UCSD-AML1 (cell line): ENCODE measurements at regions not wholly inside any gene's neighbourhood (a gene's known extent, or its start where the extent isn't known, plus 50 kb on each side); places are given as distances from the start of the nearest gene placed in this dataset.
"Not testable (repeated sequence)": the region's sequence is repeated elsewhere in the genome, so short reads cannot be mapped to it uniquely, and the experiment has no call there.

Experiments used
- DNase-seq: peaks from one replicate; lab custom pipeline; 2025; ENCODE audit not compliant: unreplicated experiment; lab: John Stamatoyannopoulos, UW

GRCh38 chr13:22945321-22946226 lies 235.2 kb upstream of the SGCG start:
- no peak for DNase-seq

- no peak for DNase-seq
Measured at GRCh38 chr13:22948421-22948820, 232.4 kb upstream of the SGCG start.

DNA sequence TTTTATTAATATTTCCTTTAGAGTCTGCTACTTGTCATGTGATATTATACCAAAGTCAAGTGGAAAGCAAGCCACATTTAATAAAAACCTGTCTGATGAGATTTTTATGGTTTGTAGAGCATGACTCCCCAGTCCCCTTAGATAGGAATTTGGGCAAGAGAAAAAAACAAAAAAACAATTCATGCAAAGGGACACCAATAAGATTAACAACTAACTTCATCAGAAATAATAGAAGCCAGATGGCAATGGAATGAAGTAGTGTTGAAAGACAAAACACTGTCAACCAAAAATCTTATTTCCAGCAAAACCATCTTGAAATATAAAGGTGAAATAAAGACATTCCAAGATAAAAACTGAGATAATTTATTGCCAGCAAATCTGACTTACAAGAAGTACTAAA lies 228.8 kb upstream of the SGCG start:
- DNase-seq = not testable (repeated sequence)

DNA sequence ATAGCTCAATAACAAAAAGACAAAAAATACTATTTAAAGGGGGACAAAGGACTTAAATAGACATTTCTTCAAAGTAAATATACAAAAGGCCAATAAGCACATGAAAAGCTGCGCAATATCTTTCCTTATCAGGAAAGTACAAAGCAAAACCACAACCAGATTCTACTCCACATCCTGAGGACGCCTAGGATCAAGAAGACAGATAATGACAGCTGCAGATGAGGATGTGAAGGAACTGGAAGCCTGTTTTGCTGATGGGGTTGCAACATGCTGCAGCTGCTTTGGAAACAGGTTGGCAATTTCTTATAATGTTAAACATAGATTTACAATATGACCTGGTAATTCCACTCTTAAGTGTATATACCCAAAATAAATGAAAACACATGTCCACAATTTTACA lies 225.6 kb upstream of the SGCG start:
- DNase-seq = not testable (repeated sequence)

DNA sequence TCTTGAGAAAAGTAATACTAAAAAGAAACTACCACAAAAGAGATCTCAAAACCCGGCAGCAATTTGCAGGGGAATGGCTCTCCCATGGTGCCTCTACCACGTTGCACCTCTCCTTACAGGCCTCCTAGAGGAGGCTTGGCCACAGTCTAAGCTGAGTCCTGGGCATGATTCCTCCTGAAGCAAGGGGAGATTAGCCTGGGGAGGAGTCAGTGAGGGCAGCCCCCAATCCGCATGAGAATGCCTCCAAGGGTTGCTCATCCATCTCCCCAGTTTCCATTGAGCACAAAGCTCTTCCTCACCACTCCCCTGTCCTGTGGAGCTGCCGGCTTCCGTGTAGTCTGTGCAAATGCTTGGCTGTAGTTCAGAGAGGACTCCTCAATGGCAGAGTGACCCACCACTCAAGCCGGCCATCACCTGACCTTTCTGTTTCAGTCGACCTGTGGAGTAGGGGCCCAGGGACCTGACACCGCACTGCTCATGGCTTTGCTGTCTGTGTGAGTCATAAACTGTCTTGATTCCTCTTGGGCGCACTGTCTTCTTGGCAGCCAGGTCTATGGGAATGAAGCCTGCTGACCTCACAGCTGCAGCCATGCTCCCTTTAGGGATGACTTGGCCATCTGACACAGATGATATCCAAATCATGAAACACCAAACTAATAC lies 224.2 kb upstream of the SGCG start:
- DNase-seq = not testable (repeated sequence)

GRCh38 chr13:22959859-22960258 lies 220.9 kb upstream of the SGCG start:
- DNase-seq = not testable (repeated sequence)

GRCh38 chr13:22960827-22961226 lies 220.0 kb upstream of the SGCG start:
- DNase-seq = no peak

DNA sequence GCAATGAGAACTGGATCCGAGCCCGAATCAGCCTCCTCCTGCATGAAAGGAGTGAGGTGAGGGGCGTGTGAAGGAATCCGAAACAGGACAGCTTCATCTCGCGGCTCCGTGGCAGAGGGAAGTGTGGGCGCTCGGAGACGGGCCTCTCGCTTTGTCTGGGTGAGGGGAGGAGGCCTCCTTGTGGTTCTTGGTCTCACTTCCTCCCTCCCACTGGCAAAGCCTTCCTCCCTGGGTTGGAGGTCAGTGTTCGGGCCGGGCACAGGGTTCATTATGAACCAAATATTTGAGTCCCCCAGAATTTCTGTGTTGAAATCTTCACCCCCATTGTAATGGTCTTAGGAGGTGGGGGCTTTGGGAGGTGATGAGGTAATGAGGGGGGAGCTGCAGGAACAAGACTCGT lies 219.4 kb upstream of the SGCG start:
- not testable (repeated sequence) for DNase-seq

- DNase-seq = no peak
Measured at GRCh38 chr13:22961835-22962537, 218.8 kb upstream of the SGCG start.

DNA sequence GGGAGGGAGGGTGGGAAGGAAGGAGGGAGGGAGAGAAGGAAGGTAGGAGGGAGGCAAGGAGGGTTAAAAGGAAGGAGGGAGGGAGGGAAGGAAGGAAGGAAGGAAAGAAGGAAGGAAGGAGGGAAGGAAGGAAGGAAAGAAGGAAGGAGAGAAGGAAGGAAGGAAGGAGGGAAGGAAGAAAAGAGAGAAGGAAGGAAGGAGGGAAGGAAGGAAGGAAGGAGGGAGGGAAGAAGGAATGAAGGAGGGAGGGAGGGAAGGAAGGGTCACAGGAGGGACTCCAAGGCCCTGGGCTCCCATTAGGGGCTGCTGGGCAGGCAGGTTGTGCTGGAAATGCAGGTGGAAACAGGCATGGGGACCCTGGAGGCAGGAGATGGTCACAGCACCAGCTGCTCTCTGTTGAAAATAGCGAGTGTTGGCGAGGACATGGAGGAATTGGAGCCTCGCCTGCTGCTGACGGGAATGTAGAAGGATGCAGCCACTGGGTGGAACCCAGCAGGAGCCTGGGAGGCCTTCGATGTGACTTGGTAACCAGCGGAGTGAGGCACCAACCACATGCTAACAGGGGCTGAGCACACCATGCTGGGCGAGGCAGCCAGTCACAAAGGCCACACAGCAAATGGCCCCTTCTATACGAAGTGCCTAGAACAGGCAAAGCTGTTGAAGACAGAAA lies 217.3 kb upstream of the SGCG start:
- DNase-seq = not testable (repeated sequence)

GRCh38 chr13:22964245-22964966 lies 216.4 kb upstream of the SGCG start:
- no peak for DNase-seq

DNA sequence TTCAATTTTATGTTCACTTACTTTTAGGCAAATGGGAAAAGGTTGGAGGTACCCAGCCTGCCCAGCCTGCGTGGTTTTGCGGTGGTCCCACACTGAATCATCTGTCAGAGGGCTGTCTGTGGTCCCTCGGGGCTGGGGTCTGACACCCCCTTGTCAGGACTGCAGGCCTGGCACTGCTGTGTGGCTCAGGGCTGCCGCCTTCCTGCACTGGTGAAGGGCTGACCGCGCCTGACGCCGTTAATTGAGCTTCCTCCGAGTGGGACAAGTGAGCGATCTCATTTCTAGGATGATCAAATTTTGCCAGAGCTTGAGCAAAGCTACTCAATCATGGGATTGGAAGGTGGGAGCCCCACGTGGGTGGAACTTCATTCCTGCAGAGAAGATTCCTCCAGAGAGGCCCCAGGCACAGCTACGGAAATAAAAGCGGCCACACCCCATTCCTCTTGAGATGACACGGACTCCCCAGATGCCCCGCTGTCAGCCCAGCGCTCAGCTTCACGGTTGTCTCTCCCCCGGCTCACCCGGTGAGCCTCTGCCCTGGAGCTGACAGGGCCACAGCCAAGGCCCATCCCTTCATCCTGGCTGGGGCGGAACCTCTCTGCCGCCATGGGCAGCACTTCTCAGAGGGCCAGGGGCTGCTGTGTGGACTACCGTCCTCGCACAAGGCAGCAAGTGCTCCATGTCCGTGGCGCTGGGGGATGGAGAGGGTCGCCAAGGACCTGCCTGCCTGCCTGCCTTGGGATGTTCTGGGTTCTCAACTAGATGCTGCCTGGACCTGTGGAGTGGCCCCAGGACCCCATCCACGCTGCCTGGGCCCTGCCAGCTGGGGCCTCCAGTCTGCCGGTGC lies 215.5 kb upstream of the SGCG start:
- not testable (repeated sequence) for DNase-seq

DNA sequence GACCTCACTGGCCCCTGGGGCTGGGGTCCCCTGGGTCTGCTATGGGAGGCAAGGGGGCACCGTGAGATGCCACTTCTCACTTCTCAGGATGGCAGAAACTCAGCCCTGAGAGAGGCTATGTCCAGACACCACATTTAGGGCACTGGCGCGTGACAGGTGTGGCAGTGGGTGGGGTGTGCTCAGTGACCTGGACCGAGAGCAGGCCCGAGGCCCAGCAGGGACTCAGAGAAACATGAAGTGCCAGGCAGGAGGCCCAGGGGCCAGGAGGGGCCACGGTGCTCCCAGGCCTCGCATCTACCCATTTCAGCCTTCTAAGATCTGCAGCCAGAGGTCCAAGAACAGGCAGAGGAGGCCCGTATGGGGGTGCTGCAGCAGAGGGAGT lies 214.9 kb upstream of the SGCG start:
- DNase-seq = not testable (repeated sequence)

DNA sequence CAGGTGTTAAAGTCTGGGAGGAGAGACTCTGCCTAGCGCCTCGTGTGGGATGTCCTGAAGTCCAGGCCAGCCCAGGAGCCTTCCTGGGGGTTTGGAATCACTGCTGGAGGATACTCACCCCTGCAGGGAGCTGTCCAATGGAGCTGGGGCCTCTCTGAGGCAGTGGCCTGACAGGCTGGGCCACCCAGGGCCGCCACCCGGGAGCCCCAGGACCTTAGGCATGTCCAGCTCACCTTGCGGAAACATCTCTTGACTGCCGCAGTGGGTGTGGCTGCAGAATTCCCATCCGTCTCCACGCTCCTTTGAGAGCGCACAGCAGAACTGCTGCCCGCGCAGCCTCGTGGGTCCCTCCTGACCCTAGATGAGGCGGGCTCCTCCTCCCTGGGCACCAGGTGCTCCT lies 214.0 kb upstream of the SGCG start:
- not testable (repeated sequence) for DNase-seq

- DNase-seq = no peak
Measured at GRCh38 chr13:22967669-22968068, 213.1 kb upstream of the SGCG start.

GRCh38 chr13:22979952-22980351 lies 200.8 kb upstream of the SGCG start:
- no peak for DNase-seq

DNA sequence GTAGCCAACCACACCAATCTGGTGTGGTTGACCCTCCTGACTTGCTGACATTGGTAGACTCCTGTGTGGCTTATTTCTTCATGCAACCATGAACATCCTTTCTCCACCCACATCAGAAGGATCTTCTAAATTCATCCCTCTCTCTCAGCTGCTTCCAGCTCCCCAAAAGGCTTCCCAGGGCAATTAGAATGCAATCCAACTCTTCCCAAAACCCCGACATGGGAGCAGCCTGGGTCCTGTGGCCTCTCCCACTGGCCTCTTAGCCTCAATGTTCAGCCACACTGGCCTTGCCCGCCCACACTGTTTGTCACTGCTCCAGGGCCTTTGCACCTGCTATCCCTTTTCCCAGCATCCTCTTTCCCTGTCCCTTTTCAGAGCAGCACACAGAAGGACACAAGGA lies 199.8 kb upstream of the SGCG start:
- no peak for DNase-seq

DNA sequence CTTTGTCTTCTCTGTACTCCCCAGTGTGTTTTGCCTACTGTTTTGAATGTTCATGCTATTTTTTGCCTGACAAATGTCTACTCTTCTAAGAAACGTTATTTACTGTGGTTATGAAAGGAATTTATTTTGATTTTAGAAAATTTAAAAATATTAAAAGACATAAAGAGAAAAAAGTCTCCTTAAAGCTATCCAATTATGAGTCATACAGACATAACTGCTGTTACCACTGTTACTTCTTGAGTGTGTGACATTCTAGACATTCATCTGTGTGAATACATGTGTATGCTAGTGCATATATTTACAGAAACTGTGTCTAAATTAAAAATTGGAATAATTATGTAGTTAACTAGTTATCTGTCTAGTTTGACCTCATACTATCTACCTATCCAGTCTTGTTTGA lies 187.6 kb upstream of the SGCG start:
- no peak for DNase-seq

- DNase-seq = no peak
Measured at GRCh38 chr13:23003446-23003845, 177.3 kb upstream of the SGCG start.

GRCh38 chr13:23007426-23007825 lies 173.4 kb upstream of the SGCG start:
- no peak for DNase-seq
